Keratinocyte (primary cell): ENCODE measurements at regions not wholly inside any gene's neighbourhood (a gene's known extent, or its start where the extent isn't known, plus 50 kb on each side); places are given as distances from the start of the nearest gene placed in this dataset.

Experiments used
- DNase-seq: peaks from one replicate; pipeline ENCODE4 v3.0.0-alpha.2; 2011; ENCODE audit warnings: low read depth, missing footprints, low spot score
- FAIRE-seq: peaks from 2 replicates; lab custom pipeline; 2011; peaks lifted over from hg19 to GRCh38; lab: Jason Lieb, UNC
- H2AFZ ChIP-seq: 2 replicates; pipeline ENCODE4 v1.6.0; 2012; ENCODE audit warnings: low read length, control low read depth, inconsistent platforms; ENCODE audit not compliant: control insufficient read depth
- H3K27ac ChIP-seq: 2 replicates; pipeline ENCODE4 v1.5.1; 2011; ENCODE audit warnings: low read length; ENCODE audit not compliant: control insufficient read depth, insufficient read depth
- H3K27me3 ChIP-seq: 3 replicates; pipeline ENCODE4 v1.6.0; 2011; ENCODE audit warnings: low read length; ENCODE audit not compliant: control insufficient read depth, insufficient read depth; ENCODE audit errors: extremely low read depth
- H3K36me3 ChIP-seq, 2 experiments: 2 replicates in 1 of 2; 3 replicates in 1 of 2; pipeline ENCODE4 v1.5.1; 2011; ENCODE audit warnings: low read length in 2 of 2, mild to moderate bottlenecking in 1 of 2; ENCODE audit not compliant: control insufficient read depth in 2 of 2, insufficient read depth in 2 of 2; ENCODE audit errors: extremely low read depth in 1 of 2
- H3K4me1 ChIP-seq: 3 replicates; pipeline ENCODE4 v1.5.1; 2011; ENCODE audit warnings: low read length; ENCODE audit not compliant: control insufficient read depth, insufficient read depth; ENCODE audit errors: extremely low read depth
- H3K4me2 ChIP-seq: 3 replicates; pipeline ENCODE4 v1.6.0; 2011; ENCODE audit warnings: low read depth, low read length; ENCODE audit not compliant: control insufficient read depth, insufficient read depth; ENCODE audit errors: extremely low read depth
- H3K4me3 ChIP-seq, 3 experiments: fragments of 200-600 bp in 1 of 3; sonication (generic) in 1 of 3; 2 replicates in 2 of 3; 3 replicates in 1 of 3; pipeline ENCODE4 v1.5.1; 2011 to 2016; ENCODE audit warnings: low read length in 3 of 3, mild to moderate bottlenecking in 3 of 3, control low read depth in 2 of 3, inconsistent platforms in 1 of 3, low read depth in 1 of 3, mixed read lengths in 1 of 3, mixed run types in 1 of 3, moderate library complexity in 1 of 3; ENCODE audit not compliant: control insufficient read depth in 2 of 3, insufficient read depth in 2 of 3; ENCODE audit errors: extremely low read depth in 1 of 3
- H3K79me2 ChIP-seq: 2 replicates; pipeline ENCODE4 v1.6.0; 2012; ENCODE audit warnings: low read length; ENCODE audit not compliant: control insufficient read depth, insufficient read depth
- H3K9ac ChIP-seq: 3 replicates; pipeline ENCODE4 v1.6.0; 2011; ENCODE audit warnings: low read length; ENCODE audit not compliant: control insufficient read depth, insufficient read depth; ENCODE audit errors: extremely low read depth
- H3K9me1 ChIP-seq: 3 replicates; pipeline ENCODE4 v1.6.0; 2011; ENCODE audit warnings: low read length; ENCODE audit not compliant: control insufficient read depth, insufficient read depth; ENCODE audit errors: extremely low read depth
- H3K9me3 ChIP-seq: 2 replicates; pipeline ENCODE4 v1.5.1; 2012; ENCODE audit warnings: low read depth, low read length; ENCODE audit not compliant: control insufficient read depth
- H4K20me1 ChIP-seq: 3 replicates; pipeline ENCODE4 v1.6.0; 2011; ENCODE audit warnings: low read length; ENCODE audit not compliant: control insufficient read depth, insufficient read depth; ENCODE audit errors: extremely low read depth
- EZH2 ChIP-seq: IDR thresholded peaks from one replicate; pipeline ENCODE4 v1.6.1; 2012; ENCODE audit warnings: inconsistent platforms, mild to moderate bottlenecking, low read length, moderate library complexity
- dilution Hi-C: fragments of 300-500 bp; cut with MboI; formaldehyde crosslinking; loops from one replicate; pipeline ENCODE4 v1.7.0; 2020; ENCODE audit warnings: low sequenced_read_pairs; ENCODE audit not compliant: extremely low pct_ligation_motif_present
- TF ChIP-seq, protein P1 (sequence below), 3 experiments: IDR thresholded peaks in 1 of 3; conservative IDR thresholded peaks in 1 of 3; optimal IDR thresholded peaks in 1 of 3; 2 replicates in 2 of 3; 3 replicates in 1 of 3; pipeline versions ENCODE3 to v1.5.1; 2011; ENCODE audit warnings: low read length in 3 of 3, mild to moderate bottlenecking in 3 of 3, moderate library complexity in 2 of 3, control low read depth in 1 of 3, inconsistent platforms in 1 of 3; ENCODE audit not compliant: insufficient read depth in 2 of 3; ENCODE audit errors: extremely low read depth in 1 of 3

DNA sequence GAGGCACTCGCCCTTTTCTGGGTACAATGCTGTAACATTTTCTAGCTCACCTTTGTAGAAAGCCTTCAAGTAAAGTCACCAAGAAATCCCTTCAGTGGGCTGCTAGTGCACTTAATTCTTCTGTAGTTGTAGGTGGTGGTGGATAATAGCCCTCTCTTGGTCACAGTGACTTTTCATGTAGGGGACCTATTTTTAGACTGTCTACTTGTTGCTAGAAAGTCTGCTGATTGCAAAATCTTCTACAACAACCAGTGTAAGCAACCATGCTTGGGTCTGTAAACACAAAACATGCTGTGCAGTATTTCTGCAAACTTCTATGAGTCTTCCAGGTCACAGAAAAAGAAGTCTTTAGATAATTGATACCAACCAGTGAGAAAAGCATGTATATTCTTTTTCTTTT lies 55.6 kb downstream of the PBDC1 start:
- H3K79me2 ChIP-seq = no peaks in the 10 kb centered on the region
- no peak for DNase-seq
- H3K4me1 ChIP-seq = no peaks in the 10 kb centered on the region
- FAIRE-seq = no peak
- H3K9me1 ChIP-seq = no peaks in the 10 kb centered on the region
- no peak overlapping the region for H2AFZ ChIP-seq
- dilution Hi-C loops = no loop called here
- TF ChIP-seq, protein P1, sequence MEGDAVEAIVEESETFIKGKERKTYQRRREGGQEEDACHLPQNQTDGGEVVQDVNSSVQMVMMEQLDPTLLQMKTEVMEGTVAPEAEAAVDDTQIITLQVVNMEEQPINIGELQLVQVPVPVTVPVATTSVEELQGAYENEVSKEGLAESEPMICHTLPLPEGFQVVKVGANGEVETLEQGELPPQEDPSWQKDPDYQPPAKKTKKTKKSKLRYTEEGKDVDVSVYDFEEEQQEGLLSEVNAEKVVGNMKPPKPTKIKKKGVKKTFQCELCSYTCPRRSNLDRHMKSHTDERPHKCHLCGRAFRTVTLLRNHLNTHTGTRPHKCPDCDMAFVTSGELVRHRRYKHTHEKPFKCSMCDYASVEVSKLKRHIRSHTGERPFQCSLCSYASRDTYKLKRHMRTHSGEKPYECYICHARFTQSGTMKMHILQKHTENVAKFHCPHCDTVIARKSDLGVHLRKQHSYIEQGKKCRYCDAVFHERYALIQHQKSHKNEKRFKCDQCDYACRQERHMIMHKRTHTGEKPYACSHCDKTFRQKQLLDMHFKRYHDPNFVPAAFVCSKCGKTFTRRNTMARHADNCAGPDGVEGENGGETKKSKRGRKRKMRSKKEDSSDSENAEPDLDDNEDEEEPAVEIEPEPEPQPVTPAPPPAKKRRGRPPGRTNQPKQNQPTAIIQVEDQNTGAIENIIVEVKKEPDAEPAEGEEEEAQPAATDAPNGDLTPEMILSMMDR (optimal IDR thresholded peaks at IDR 0.05 in 1 of 3, IDR thresholded peaks at IDR 0.05 in 1 of 3, conservative IDR thresholded peaks at IDR 0.05 in 1 of 3; ENCODE audit: extremely low read depth in 1 of 3, insufficient read depth in 2 of 3, low read length in 3 of 3) = no peak
- no peak for TF ChIP-seq EZH2
- no peak overlapping the region for H3K4me2 ChIP-seq
- no peaks in the 10 kb centered on the region for H3K9me3 ChIP-seq
- H3K27ac ChIP-seq = no peak overlapping the region
- H4K20me1 ChIP-seq = no peaks in the 10 kb centered on the region
- no peaks in the 10 kb centered on the region for H3K36me3 ChIP-seq
- no peak overlapping the region for H3K9ac ChIP-seq
- no peaks in the 10 kb centered on the region for H3K27me3 ChIP-seq
- H3K4me3 ChIP-seq = no peak overlapping the region

DNA sequence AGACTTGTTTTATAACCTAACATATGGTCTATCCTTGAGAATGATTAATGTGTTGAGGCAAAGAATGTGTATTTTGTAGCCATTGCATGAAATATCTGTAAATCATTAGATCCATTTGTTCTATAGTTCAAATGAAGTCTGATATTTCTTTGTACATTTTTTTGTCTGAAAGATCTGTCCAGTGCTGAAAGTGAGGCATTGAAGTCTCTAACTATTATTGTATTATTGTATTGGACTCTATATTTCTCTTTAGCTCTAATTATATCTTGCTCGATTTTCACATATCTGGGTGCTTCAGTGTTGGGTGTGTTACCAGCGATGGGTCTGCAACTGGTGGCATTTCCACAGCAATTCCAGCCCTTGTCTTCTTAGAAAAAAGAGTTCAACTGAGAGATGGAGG lies 76.0 kb downstream of the PBDC1 start:
- H3K27ac ChIP-seq = no peak overlapping the region
- H3K4me1 ChIP-seq = no peaks in the 10 kb centered on the region
- no peak overlapping the region for H3K9ac ChIP-seq
- H3K9me1 ChIP-seq = no peaks in the 10 kb centered on the region
- dilution Hi-C loops = no loop called here
- TF ChIP-seq, protein P1 (optimal IDR thresholded peaks at IDR 0.05 in 1 of 3, IDR thresholded peaks at IDR 0.05 in 1 of 3, conservative IDR thresholded peaks at IDR 0.05 in 1 of 3; ENCODE audit: extremely low read depth in 1 of 3, insufficient read depth in 2 of 3, low read length in 3 of 3) = no peak
- no peak for TF ChIP-seq EZH2
- H3K36me3 ChIP-seq = no peaks in the 10 kb centered on the region
- DNase-seq = no peak
- no peak overlapping the region for H2AFZ ChIP-seq
- H3K27me3 ChIP-seq = no peaks in the 10 kb centered on the region
- H3K4me2 ChIP-seq = no peak overlapping the region
- H4K20me1 ChIP-seq = no peaks in the 10 kb centered on the region
- no peak for FAIRE-seq
- no peaks in the 10 kb centered on the region for H3K79me2 ChIP-seq
- no peak overlapping the region for H3K4me3 ChIP-seq
- no peaks in the 10 kb centered on the region for H3K9me3 ChIP-seq
